K562 (cell line): ENCODE measurements at regions not wholly inside any gene's neighbourhood (a gene's known extent, or its start where the extent isn't known, plus 50 kb on each side); places are given as distances from the start of the nearest gene placed in this dataset.

Source experiments
- ATAC-seq: fragments of 200-7000 bp; cut with Tn5 transposase; 3 replicates; pipeline ENCODE4 v1.9.1; 2020; ENCODE audit warnings: moderate library complexity
- BruUV-seq: library from RNA; stranded (reverse); fragments of 400-500 nt; replicated peaks from 2 replicates; lab custom pipeline; 2021; lab: Mats Ljungman, UMichigan
- CTCF ChIA-PET: fragments of 300-600 bp; formaldehyde crosslinking; extraction: SDS; loops from one replicate; lab custom pipeline; 2021; ENCODE audit warnings: low intra/inter-chr PET ratio; lab: Yijun Ruan, JAX
- POLR2A ChIA-PET: fragments of 300-600, 350-650 bp; sonication (Branson Sonifier 250); formaldehyde crosslinking; extraction: SDS; loops from one replicate; lab custom pipeline; 2021; ENCODE audit warnings: antibody characterized with exemption, inconsistent platforms; lab: Yijun Ruan, JAX
- DNase-seq, 4 experiments: peaks; one replicate each; pipeline versions ENCODE4 v3.0.0 to v3.0.0-alpha.2; 2011 to 2018; ENCODE audit warnings: low spot score in 3 of 4, mixed read lengths in 3 of 4; ENCODE audit errors: extremely low read depth in 1 of 4
- FAIRE-seq: peaks from 2 replicates; lab custom pipeline; 2011; peaks lifted over from hg19 to GRCh38; lab: Jason Lieb, UNC
- H2AFZ ChIP-seq: 2 replicates; pipeline ENCODE4 v1.6.0; 2011; ENCODE audit warnings: low read depth, low read length, control low read depth, inconsistent platforms
- H3K27ac ChIP-seq: fragments of 200-600 bp; 3 replicates; pipeline ENCODE4 v1.8.0; 2011; ENCODE audit warnings: low read depth, mild to moderate bottlenecking, control low read depth, inconsistent platforms, low read length, moderate library complexity, mixed read lengths; ENCODE audit errors: extremely low read depth
- H3K27me3 ChIP-seq, 2 experiments: fragments of 300-600 bp in 1 of 2; 2 replicates in 1 of 2; 3 replicates in 1 of 2; pipeline versions ENCODE4 v1.6.0 to v1.8.0; 2011; ENCODE audit warnings: inconsistent platforms in 2 of 2, low read length in 2 of 2, mild to moderate bottlenecking in 1 of 2, mixed read lengths in 1 of 2, moderate library complexity in 1 of 2; ENCODE audit not compliant: control insufficient read depth in 2 of 2, insufficient read depth in 2 of 2
- H3K36me3 ChIP-seq: fragments of 300-600 bp; 3 replicates; pipeline ENCODE4 v1.8.0; 2011; ENCODE audit warnings: mild to moderate bottlenecking, low read length, inconsistent platforms; ENCODE audit not compliant: control insufficient read depth, insufficient read depth
- H3K4me1 ChIP-seq, 2 experiments: fragments of 200-600 bp in 1 of 2; replicated peaks in 1 of 2; 2 replicates in 1 of 2; 3 replicates in 1 of 2; pipeline versions ENCODE4 v1.5.1 to v1.8.0; 2011; ENCODE audit warnings: inconsistent platforms in 2 of 2, low read length in 2 of 2, mild to moderate bottlenecking in 1 of 2, mixed read lengths in 1 of 2, moderate library complexity in 1 of 2; ENCODE audit not compliant: control insufficient read depth in 2 of 2, insufficient read depth in 2 of 2
- H3K4me2 ChIP-seq: 2 replicates; pipeline ENCODE4 v1.6.1; 2011; ENCODE audit warnings: low read length, control low read depth, inconsistent platforms, mixed read lengths; ENCODE audit not compliant: insufficient read depth
- H3K4me3 ChIP-seq: fragments of 200-600 bp; sonication (generic), shearing (Covaris generic); 2 replicates; pipeline ENCODE4 v1.5.1; 2016; ENCODE audit warnings: control low read depth, inconsistent platforms
- H3K79me2 ChIP-seq: fragments of 200-600 bp; 3 replicates; pipeline ENCODE4 v1.8.0; 2011; ENCODE audit warnings: low read length, inconsistent platforms; ENCODE audit not compliant: control insufficient read depth, insufficient read depth
- H3K9ac ChIP-seq, 2 experiments: 2 replicates each; pipeline versions ENCODE4 v1.6.0 to v1.6.1; 2011; ENCODE audit warnings: low read depth in 2 of 2, low read length in 2 of 2, control low read depth in 1 of 2, inconsistent platforms in 1 of 2, mild to moderate bottlenecking in 1 of 2, mixed read lengths in 1 of 2; ENCODE audit not compliant: insufficient read depth in 1 of 2
- H3K9me1 ChIP-seq: one replicate; pipeline ENCODE4 v1.6.0; 2011; ENCODE audit warnings: inconsistent platforms, mild to moderate bottlenecking, low read length, moderate library complexity; ENCODE audit not compliant: control insufficient read depth, insufficient read depth
- H3K9me3 ChIP-seq: replicated peaks from 2 replicates; pipeline ENCODE4 v1.5.1; 2011; ENCODE audit warnings: low read depth, low read length, inconsistent platforms; ENCODE audit not compliant: control insufficient read depth, insufficient read depth
- H4K20me1 ChIP-seq: replicated peaks from 2 replicates; pipeline ENCODE4 v1.6.1; 2011; ENCODE audit warnings: low read length, inconsistent platforms, mixed read lengths; ENCODE audit not compliant: control insufficient read depth, insufficient read depth
- DPF2 ChIP-seq: fragments of 450-650 bp; IDR thresholded peaks from 2 replicates; pipeline ENCODE4 v1.6.1; 2016
- HMGN3 ChIP-seq: IDR thresholded peaks from 2 replicates; pipeline ENCODE4 v1.6.1; 2011; ENCODE audit warnings: borderline replicate concordance, low read depth, mild to moderate bottlenecking, mixed read lengths, low read length; ENCODE audit not compliant: insufficient read length; ENCODE audit errors: extremely low read depth
- MBD2 ChIP-seq: sonication (generic); IDR thresholded peaks from 2 replicates; pipeline ENCODE4 v1.6.1; 2016; ENCODE audit warnings: low read depth, borderline replicate concordance
- SIN3A ChIP-seq, 2 experiments: fragments of 150-350 bp in 1 of 2; IDR thresholded peaks; 2 replicates each; pipeline ENCODE4 v1.6.1; 2011 to 2016; ENCODE audit warnings: borderline replicate concordance in 2 of 2, low read depth in 2 of 2, low read length in 2 of 2, mild to moderate bottlenecking in 2 of 2, moderate library complexity in 2 of 2; ENCODE audit not compliant: control insufficient read depth in 1 of 2
- ZNF347 ChIP-seq: fragments of 450-650 bp; formaldehyde crosslinking; IDR thresholded peaks from 2 replicates; pipeline ENCODE4 v1.4.0; 2020; ENCODE audit warnings: low read depth, mild to moderate bottlenecking, moderate library complexity
- ZNF561 ChIP-seq: fragments of 450-650 bp; formaldehyde crosslinking; conservative IDR thresholded peaks from 2 replicates; pipeline ENCODE4 v1.4.0; 2020; ENCODE audit warnings: mild to moderate bottlenecking, moderate library complexity
- WGBS: fragments of 100-300 bp; shearing (Covaris generic); methylation state at CpG from one replicate; pipeline ENCODE4 v1.1.6; 2016; ENCODE audit warnings: low coverage, mixed read lengths; ENCODE audit not compliant: insufficient coverage; ENCODE audit errors: missing lambda C conversion rate; 5-methylcytosine and 5-hydroxymethylcytosine counted together
- in situ Hi-C: fragments of 300-500 bp; cut with MboI; formaldehyde crosslinking; loops from 4 replicates; pipeline ENCODE4 v1.15.0; 2018; ENCODE audit warnings: inconsistent platforms, mixed read lengths
- intact Hi-C: fragments of 100-400 bp; cut with micrococcal nuclease; formaldehyde crosslinking; loops from 2 replicates; pipeline ENCODE4 v1.14.2; 2022
- TF ChIP-seq, protein P1 (sequence below): sonication (generic); formaldehyde crosslinking; IDR thresholded peaks from 2 replicates; pipeline ENCODE4 v1.8.0; 2023; ENCODE audit warnings: mild to moderate bottlenecking, missing genetic modification reagents
- TF ChIP-seq, protein P2 (sequence below): fragments of 450-650 bp; IDR thresholded peaks from 2 replicates; pipeline ENCODE4 v1.7.1; 2018; ENCODE audit warnings: mild to moderate bottlenecking, low read depth; ENCODE audit not compliant: partially characterized antibody
- TF ChIP-seq, protein P3 (sequence below): fragments of 200-800 bp; sonication (Bioruptor generic); IDR thresholded peaks from 2 replicates; pipeline ENCODE4 v1.6.1; 2016; ENCODE audit warnings: missing genetic modification characterization, missing compliant biosample characterization

DNA sequence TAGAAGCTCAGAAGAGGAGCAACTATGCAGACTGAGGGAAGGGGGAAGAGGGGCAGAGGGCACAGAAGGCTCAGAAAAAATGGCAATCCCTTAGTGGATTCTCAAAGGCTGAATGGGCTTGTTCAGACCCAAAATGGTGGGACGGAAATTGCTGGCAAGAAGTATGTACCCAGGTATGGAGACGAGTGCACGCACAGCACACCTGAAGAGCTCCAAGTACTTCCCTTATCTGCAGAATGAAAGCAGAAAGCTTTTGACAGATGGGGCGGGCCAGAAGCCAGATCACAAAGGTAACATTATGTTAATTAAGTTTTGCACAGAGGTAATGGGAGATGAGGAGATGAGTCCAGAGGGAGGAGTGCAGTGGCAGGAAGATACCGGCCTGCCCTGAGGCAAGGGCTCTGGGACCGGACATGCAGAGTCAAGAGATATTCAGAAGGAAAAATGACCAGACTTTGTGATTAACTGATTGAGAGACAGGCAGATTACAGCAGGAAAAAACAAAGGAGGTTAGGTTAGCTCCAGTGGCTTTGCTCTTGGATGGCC lies 138.1 kb upstream of the PIK3R1 start (continued):
- TF ChIP-seq, protein P1, sequence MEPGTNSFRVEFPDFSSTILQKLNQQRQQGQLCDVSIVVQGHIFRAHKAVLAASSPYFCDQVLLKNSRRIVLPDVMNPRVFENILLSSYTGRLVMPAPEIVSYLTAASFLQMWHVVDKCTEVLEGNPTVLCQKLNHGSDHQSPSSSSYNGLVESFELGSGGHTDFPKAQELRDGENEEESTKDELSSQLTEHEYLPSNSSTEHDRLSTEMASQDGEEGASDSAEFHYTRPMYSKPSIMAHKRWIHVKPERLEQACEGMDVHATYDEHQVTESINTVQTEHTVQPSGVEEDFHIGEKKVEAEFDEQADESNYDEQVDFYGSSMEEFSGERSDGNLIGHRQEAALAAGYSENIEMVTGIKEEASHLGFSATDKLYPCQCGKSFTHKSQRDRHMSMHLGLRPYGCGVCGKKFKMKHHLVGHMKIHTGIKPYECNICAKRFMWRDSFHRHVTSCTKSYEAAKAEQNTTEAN (CRISPR knock-in tag): no peak
- TF ChIP-seq ZNF561 (CRISPR knock-in tag): no peak
- TF ChIP-seq, protein P2, sequence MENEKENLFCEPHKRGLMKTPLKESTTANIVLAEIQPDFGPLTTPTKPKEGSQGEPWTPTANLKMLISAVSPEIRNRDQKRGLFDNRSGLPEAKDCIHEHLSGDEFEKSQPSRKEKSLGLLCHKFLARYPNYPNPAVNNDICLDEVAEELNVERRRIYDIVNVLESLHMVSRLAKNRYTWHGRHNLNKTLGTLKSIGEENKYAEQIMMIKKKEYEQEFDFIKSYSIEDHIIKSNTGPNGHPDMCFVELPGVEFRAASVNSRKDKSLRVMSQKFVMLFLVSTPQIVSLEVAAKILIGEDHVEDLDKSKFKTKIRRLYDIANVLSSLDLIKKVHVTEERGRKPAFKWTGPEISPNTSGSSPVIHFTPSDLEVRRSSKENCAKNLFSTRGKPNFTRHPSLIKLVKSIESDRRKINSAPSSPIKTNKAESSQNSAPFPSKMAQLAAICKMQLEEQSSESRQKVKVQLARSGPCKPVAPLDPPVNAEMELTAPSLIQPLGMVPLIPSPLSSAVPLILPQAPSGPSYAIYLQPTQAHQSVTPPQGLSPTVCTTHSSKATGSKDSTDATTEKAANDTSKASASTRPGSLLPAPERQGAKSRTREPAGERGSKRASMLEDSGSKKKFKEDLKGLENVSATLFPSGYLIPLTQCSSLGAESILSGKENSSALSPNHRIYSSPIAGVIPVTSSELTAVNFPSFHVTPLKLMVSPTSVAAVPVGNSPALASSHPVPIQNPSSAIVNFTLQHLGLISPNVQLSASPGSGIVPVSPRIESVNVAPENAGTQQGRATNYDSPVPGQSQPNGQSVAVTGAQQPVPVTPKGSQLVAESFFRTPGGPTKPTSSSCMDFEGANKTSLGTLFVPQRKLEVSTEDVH: no peak

DNA sequence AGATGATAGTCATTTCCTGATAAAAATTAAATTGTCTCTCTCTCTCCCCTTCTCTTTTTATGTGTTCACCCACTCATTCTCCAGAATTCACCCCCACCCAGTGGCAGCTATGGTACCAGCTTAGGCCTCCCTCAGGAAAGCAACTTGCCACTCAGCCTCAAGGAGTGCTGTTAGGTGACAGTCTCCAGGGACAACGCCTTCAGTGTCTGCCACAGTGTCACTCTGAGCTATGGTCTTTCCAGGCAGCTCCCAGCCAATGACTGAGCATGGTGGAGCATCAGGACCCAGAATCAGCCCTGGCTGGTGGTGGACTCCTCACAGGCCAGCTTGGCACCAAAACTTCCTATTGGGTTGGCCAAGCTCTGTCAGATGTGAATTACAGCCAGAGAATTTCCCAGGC lies 140.9 kb upstream of the PIK3R1 start:
- Histone ChIP-seq H2AFZ (no peak overlapping the region), H3K9ac (no peak overlapping the region), H3K36me3 (no peaks in the 10 kb centered on the region), H3K27ac (no peak overlapping the region), H3K9me1 (no peaks in the 10 kb centered on the region), H3K4me1 (no peaks in the 10 kb centered on the region), H3K4me3 (no peak overlapping the region), H3K79me2 (no peaks in the 10 kb centered on the region), H4K20me1 (no peaks in the 10 kb centered on the region), H3K9me3 (no peaks in the 10 kb centered on the region), H3K27me3 (peaks cover 11% of the 10 kb centered on the region in 2 experiments; a peak in 3 of 5 replicates), H3K4me2 (no peak overlapping the region)
- in situ Hi-C loops: no loop called here
- no peak for ATAC-seq
- 0% methylated on average over 1 of the region's 1 CpG for WGBS
- DNase-seq: no peak
- BruUV-seq: no TSS peak
- intact Hi-C loops: no loop called here
- CTCF ChIA-PET: no interaction called here
- no peak for FAIRE-seq
- POLR2A ChIA-PET: no interaction called here
- TF ChIP-seq DPF2: no peak
- no peak for TF ChIP-seq MBD2
- no peak for TF ChIP-seq HMGN3
- TF ChIP-seq, protein P1 (CRISPR knock-in tag): no peak
- TF ChIP-seq ZNF347: no peak
- no peak for TF ChIP-seq SIN3A (IDR thresholded peaks at IDR 0.05; ENCODE audit: borderline replicate concordance in 2 of 2, control insufficient read depth in 1 of 2, low read depth in 2 of 2, low read length in 2 of 2)
- TF ChIP-seq, protein P3, sequence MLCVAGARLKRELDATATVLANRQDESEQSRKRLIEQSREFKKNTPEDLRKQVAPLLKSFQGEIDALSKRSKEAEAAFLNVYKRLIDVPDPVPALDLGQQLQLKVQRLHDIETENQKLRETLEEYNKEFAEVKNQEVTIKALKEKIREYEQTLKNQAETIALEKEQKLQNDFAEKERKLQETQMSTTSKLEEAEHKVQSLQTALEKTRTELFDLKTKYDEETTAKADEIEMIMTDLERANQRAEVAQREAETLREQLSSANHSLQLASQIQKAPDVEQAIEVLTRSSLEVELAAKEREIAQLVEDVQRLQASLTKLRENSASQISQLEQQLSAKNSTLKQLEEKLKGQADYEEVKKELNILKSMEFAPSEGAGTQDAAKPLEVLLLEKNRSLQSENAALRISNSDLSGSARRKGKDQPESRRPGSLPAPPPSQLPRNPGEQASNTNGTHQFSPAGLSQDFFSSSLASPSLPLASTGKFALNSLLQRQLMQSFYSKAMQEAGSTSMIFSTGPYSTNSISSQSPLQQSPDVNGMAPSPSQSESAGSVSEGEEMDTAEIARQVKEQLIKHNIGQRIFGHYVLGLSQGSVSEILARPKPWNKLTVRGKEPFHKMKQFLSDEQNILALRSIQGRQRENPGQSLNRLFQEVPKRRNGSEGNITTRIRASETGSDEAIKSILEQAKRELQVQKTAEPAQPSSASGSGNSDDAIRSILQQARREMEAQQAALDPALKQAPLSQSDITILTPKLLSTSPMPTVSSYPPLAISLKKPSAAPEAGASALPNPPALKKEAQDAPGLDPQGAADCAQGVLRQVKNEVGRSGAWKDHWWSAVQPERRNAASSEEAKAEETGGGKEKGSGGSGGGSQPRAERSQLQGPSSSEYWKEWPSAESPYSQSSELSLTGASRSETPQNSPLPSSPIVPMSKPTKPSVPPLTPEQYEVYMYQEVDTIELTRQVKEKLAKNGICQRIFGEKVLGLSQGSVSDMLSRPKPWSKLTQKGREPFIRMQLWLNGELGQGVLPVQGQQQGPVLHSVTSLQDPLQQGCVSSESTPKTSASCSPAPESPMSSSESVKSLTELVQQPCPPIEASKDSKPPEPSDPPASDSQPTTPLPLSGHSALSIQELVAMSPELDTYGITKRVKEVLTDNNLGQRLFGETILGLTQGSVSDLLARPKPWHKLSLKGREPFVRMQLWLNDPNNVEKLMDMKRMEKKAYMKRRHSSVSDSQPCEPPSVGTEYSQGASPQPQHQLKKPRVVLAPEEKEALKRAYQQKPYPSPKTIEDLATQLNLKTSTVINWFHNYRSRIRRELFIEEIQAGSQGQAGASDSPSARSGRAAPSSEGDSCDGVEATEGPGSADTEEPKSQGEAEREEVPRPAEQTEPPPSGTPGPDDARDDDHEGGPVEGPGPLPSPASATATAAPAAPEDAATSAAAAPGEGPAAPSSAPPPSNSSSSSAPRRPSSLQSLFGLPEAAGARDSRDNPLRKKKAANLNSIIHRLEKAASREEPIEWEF (CRISPR knock-in tag): no peak
